ENCODE measurements at regions not wholly inside any gene's neighbourhood (a gene's known extent, or its start where the extent isn't known, plus 50 kb on each side); places are given as distances from the start of the nearest gene placed in this dataset.

- TF ChIP-seq SIN3A (IDR thresholded peaks at IDR 0.05; ENCODE audit: borderline replicate concordance, insufficient read depth, low read depth, low read length) (no peak), CTCF (IDR thresholded peaks at IDR 0.05) (no peak), TCF7L2 (IDR thresholded peaks at IDR 0.05; ENCODE audit: low read depth, low read length) (no peak)
- H3K4me3 ChIP-seq (ENCODE audit: low read depth in 2 of 2, low read length in 2 of 2), result no peak overlapping the region
- DNase-seq (ENCODE audit: low read depth, low spot score) (no peak), ATAC-seq (no peak)
- BruUV-seq (replicated peaks), result no TSS peak
- no peaks in the 10 kb centered on the region for H3K36me3 ChIP-seq (ENCODE audit: control insufficient read depth, insufficient read depth, low read length)
- ChIA-PET POLR2A (interaction anchor here (0.6 kb wide), 1 partner anchor 129 kb away, joined by 3 read pairs; no protein-coding TSS in a partner anchor), CTCF (no interaction called here)
- intact Hi-C loops (cut with micrococcal nuclease; ENCODE audit: unreplicated experiment), result no loop called here
- in situ Hi-C loops (cut with HindIII; ENCODE audit: low pct_unique_long_range_greater_than_20kb, low sequenced_read_pairs), result no loop called here
- peaks cover 7% of the 10 kb centered on the region for H3K4me1 ChIP-seq (ENCODE audit: control insufficient read depth, insufficient read depth, low read length)
- H3K27ac ChIP-seq (ENCODE audit: low read length), result no peak overlapping the region
- H3K9me3 ChIP-seq (ENCODE audit: control insufficient read depth, insufficient read depth, low read depth, low read length), result no peaks in the 10 kb centered on the region
- no peaks in the 10 kb centered on the region for H3K27me3 ChIP-seq (ENCODE audit: control insufficient read depth, insufficient read depth, low read length)
These were observed 223.0 kb downstream of the AHR start for GRCh38 chr7:17521437-17521836.

- intact Hi-C loops (cut with micrococcal nuclease; ENCODE audit: unreplicated experiment), result no loop called here
- H3K4me1 ChIP-seq (ENCODE audit: control insufficient read depth, insufficient read depth, low read length), result peaks cover 7% of the 10 kb centered on the region
These were observed 225.6 kb downstream of the AHR start for GRCh38 chr7:17523813-17524739.

GRCh38 chr7:17524746-17525145 lies 226.3 kb downstream of the AHR start:
- no peak overlapping the region for H3K4me3 ChIP-seq (ENCODE audit: low read depth in 2 of 2, low read length in 2 of 2)
- CTCF ChIA-PET, result no interaction called here
- no peak for DNase-seq (ENCODE audit: low read depth, low spot score)
- in situ Hi-C loops (cut with HindIII; ENCODE audit: low pct_unique_long_range_greater_than_20kb, low sequenced_read_pairs) (no loop called here), intact Hi-C loops (cut with micrococcal nuclease; ENCODE audit: unreplicated experiment) (no loop called here)
- no peak overlapping the region for H3K27ac ChIP-seq (ENCODE audit: low read length)
- H3K27me3 ChIP-seq (ENCODE audit: control insufficient read depth, insufficient read depth, low read length), result no peaks in the 10 kb centered on the region
- POLR2A ChIA-PET, result no interaction called here
- TF ChIP-seq POLR2AphosphoS5 (IDR thresholded peaks at IDR 0.05; ENCODE audit: low read depth, low read length), result no peak
- no peak for TF ChIP-seq REST (IDR thresholded peaks at IDR 0.05; ENCODE audit: insufficient read depth in 1 of 2, low read depth in 2 of 2, low read length in 1 of 2)
- peaks cover 7% of the 10 kb centered on the region for H3K4me1 ChIP-seq (ENCODE audit: control insufficient read depth, insufficient read depth, low read length)
- ATAC-seq, result no peak
- no peaks in the 10 kb centered on the region for H3K9me3 ChIP-seq (ENCODE audit: control insufficient read depth, insufficient read depth, low read depth, low read length)
- no TSS peak for BruUV-seq (replicated peaks)
- H3K36me3 ChIP-seq (ENCODE audit: control insufficient read depth, insufficient read depth, low read length), result no peaks in the 10 kb centered on the region

More at GRCh38 chr7:17523813-17524739, 225.6 kb downstream of the AHR start:
- peak; percentile 84 for ATAC-seq
- ChIA-PET CTCF (no interaction called here), POLR2A (no interaction called here)
- Histone ChIP-seq H3K36me3 (ENCODE audit: control insufficient read depth, insufficient read depth, low read length) (no peaks in the 10 kb centered on the region), H3K4me3 (ENCODE audit: low read depth in 2 of 2, low read length in 2 of 2) (no peak overlapping the region), H3K9me3 (ENCODE audit: control insufficient read depth, insufficient read depth, low read depth, low read length) (no peaks in the 10 kb centered on the region), H3K27ac (ENCODE audit: low read length) (peak overlapping the region; percentile 31; the same call in 1 of the 2 replicates), H3K27me3 (ENCODE audit: control insufficient read depth, insufficient read depth, low read length) (no peaks in the 10 kb centered on the region)
- TF ChIP-seq CTCF (IDR thresholded peaks at IDR 0.05), result no peak
- TF ChIP-seq TCF7L2 (IDR thresholded peaks at IDR 0.05; ENCODE audit: low read depth, low read length), result peak; percentile 94
- peak; percentile 64 for DNase-seq (ENCODE audit: low read depth, low spot score)
- BruUV-seq (replicated peaks), result no TSS peak
- in situ Hi-C loops (cut with HindIII; ENCODE audit: low pct_unique_long_range_greater_than_20kb, low sequenced_read_pairs), result no loop called here
